Stimulated activated CD4-positive, alpha-beta T cell treated with anti-CD3 and anti-CD28 coated beads, TNF-alpha, amount 100 ng/mL, for 24 hours (primary cell): ENCODE measurements at regions not wholly inside any gene's neighbourhood (a gene's known extent, or its start where the extent isn't known, plus 50 kb on each side); places are given as distances from the start of the nearest gene placed in this dataset.
"Not testable (repeated sequence)": the region's sequence is repeated elsewhere in the genome, so short reads cannot be mapped to it uniquely, and the experiment has no call there.

Experiments
- DNase-seq, 3 experiments: peaks; one replicate each; pipeline ENCODE4 v3.0.0-alpha.2; 2020; ENCODE audit warnings: low read depth in 3 of 3

GRCh38 chr15:31219221-31219620, 107.4 kb upstream of the KLF13 start:
- DNase-seq: no peak

GRCh38 chr15:31221936-31222515, 104.6 kb upstream of the KLF13 start:
- no peak for DNase-seq

- DNase-seq: no peak
Observed at GRCh38 chr15:31222773-31223341, 103.8 kb upstream of the KLF13 start.

- DNase-seq: no peak
Observed at GRCh38 chr15:31223478-31224350, 102.9 kb upstream of the KLF13 start.

- DNase-seq: not testable (repeated sequence)
Observed at GRCh38 chr15:31224661-31225060, 102.0 kb upstream of the KLF13 start.

GRCh38 chr15:31225356-31225955, 101.2 kb upstream of the KLF13 start:
- no peak for DNase-seq

GRCh38 chr15:31226021-31226420, 100.6 kb upstream of the KLF13 start:
- no peak for DNase-seq

- DNase-seq: no peak
Observed at GRCh38 chr15:31227235-31227634, 99.4 kb upstream of the KLF13 start.

- DNase-seq: no peak
Observed at GRCh38 chr15:31228011-31228484, 98.6 kb upstream of the KLF13 start.

GRCh38 chr15:31228980-31229826, 97.4 kb upstream of the KLF13 start:
- DNase-seq: no peak

- DNase-seq: no peak
Observed at GRCh38 chr15:31230630-31231485, 95.8 kb upstream of the KLF13 start.

- no peak for DNase-seq
Observed at GRCh38 chr15:31234815-31235214, 91.8 kb upstream of the KLF13 start.

- DNase-seq: no peak
Observed at GRCh38 chr15:31235311-31236183, 91.1 kb upstream of the KLF13 start.

GRCh38 chr15:31236184-31237042, 90.2 kb upstream of the KLF13 start:
- DNase-seq: no peak

GRCh38 chr15:31237043-31237324, 89.7 kb upstream of the KLF13 start:
- DNase-seq: no peak

- DNase-seq: no peak
Observed at GRCh38 chr15:31238906-31239305, 87.7 kb upstream of the KLF13 start.

- no peak for DNase-seq
Observed at GRCh38 chr15:31239409-31239808, 87.2 kb upstream of the KLF13 start.

- DNase-seq: no peak
Observed at GRCh38 chr15:31241888-31242522, 84.6 kb upstream of the KLF13 start.
